ENCODE measurements at regions not wholly inside any gene's neighbourhood (a gene's known extent, or its start where the extent isn't known, plus 50 kb on each side); places are given as distances from the start of the nearest gene placed in this dataset.

DNA sequence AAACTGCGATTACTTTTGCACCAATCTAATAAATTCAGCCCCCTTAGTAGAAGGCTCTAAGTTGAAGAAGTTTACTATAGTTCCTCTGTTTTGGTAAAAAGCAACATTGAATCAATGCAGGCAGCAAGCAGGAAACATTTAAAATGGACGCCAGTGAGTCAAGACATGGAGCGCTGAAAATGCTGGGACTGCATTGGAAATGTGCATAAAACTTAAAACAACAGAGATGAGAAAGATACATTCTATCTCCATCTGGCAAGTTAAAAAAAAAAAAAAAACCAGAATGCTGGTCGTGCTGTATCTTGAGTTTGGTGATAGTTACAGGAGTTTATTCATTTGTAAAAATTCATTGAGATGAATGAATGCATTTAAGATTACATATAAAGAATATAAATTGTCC, 117.0 kb upstream of the TWIST2 start:
- TF ChIP-seq, protein P1, sequence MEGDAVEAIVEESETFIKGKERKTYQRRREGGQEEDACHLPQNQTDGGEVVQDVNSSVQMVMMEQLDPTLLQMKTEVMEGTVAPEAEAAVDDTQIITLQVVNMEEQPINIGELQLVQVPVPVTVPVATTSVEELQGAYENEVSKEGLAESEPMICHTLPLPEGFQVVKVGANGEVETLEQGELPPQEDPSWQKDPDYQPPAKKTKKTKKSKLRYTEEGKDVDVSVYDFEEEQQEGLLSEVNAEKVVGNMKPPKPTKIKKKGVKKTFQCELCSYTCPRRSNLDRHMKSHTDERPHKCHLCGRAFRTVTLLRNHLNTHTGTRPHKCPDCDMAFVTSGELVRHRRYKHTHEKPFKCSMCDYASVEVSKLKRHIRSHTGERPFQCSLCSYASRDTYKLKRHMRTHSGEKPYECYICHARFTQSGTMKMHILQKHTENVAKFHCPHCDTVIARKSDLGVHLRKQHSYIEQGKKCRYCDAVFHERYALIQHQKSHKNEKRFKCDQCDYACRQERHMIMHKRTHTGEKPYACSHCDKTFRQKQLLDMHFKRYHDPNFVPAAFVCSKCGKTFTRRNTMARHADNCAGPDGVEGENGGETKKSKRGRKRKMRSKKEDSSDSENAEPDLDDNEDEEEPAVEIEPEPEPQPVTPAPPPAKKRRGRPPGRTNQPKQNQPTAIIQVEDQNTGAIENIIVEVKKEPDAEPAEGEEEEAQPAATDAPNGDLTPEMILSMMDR (conservative IDR thresholded peaks at IDR 0.05 in 1 of 2, IDR thresholded peaks at IDR 0.05 in 1 of 2; ENCODE audit: low read depth in 1 of 2, low read length in 2 of 2) = no peak
- TF ChIP-seq EZH2 (IDR thresholded peaks at IDR 0.05; ENCODE audit: low read length, missing control alignments) = no peak

Data from fibroblast of lung (primary cell).